Cardiac septum (tissue), 1 donor: ENCODE measurements at regions not wholly inside any gene's neighbourhood (a gene's known extent, or its start where the extent isn't known, plus 50 kb on each side); places are given as distances from the start of the nearest gene placed in this dataset.

Experiments used
- DNase-seq: peaks from one replicate; pipeline ENCODE4 v3.0.0-alpha.2; 2020; ENCODE audit warnings: low spot score
- intact Hi-C: fragments of 100-400 bp; cut with DNase I; formaldehyde crosslinking; loops from one replicate; pipeline ENCODE4 v1.14.0; 2022
- donor health status: DM: no; HTN: no; CAD: no.

DNA sequence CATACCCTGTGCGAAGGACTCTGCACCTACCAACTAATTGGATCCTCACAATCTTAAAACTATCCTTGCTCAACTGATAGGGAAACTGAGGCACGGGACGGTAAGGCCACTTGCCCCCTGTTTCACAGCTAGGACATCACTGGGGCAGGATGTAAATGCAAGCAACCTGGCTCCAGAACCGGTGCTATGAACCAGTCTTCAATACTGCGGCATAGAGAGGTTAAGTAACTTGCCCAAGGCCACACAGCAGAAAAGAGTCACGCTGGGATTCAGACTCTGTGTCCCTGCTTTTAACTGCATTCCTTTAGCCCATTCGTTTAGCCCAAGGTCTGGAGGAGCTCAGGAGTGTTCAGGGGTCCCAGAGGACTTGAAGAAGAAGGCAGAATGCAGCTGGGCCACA lies 76.1 kb downstream of the NCOR2 start:
- DNase-seq, result no peak
- intact Hi-C loops, result no loop called here

DNA sequence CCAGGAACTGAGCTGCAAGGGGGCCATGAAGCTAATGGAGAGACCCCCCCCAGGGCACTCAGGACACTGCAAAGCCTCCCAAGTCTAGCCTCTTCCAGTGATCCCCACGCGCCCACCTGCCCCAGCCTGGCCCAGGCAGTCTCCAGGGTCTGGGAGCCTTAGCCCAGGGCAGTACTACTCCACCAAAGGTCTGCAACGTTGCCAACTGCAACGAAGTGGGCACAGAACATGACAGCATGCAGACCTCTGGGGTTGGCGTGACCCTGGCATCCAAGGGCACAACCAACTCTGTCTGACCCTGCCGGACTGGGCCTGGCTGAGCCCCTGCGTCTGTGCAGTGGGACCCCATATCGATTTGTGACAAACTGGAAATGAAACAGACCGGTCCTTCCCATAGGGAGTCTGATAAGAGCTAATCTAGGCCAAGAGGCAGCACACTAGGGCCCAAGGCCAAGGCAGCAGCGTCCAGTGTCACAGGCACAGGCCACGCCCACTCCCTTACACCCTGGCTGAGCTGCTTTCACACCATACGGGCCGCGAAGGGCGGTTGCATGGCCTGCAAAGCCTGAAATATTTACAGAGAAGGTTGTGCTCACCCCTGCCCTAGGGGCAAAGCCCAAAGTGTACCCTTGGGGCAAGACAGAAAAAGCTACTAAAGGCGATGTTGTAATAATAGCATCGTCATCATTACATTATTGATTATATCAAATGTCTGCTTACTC lies 76.7 kb downstream of the NCOR2 start:
- intact Hi-C loops, result no loop called here
- DNase-seq, result peak; percentile 91

DNA sequence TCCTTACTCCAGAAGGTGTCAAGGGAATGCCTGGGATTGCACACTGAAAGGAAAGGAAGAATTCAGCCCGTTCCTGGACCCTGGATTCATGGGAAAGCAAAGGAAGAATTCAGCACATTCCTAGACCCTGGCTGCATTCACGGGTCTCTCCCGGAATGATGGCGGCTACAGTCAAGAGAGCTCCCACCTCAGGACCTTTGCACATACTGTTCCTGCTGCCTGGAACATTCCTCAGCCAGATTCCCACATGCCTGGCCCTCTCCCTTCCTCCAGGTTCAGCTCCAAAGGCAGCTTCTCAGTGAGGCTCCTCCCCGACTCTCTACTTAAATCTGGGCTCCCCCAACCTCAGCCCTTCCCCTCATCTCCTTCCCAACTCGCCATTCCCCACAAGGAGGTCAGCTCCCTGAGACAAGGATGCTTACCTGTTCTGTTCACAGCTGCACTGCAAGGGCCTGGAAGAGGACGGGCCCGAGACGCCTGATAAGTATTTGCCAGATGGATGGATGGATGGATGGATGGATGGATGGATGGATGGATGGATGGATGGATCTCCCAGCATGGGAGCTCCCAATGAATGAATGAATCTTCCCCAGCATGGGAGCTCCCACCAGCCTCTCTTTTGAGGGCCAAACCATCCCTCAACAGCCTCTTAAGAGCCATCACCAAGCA lies 77.4 kb downstream of the NCOR2 start:
- intact Hi-C loops, result no loop called here
- DNase-seq, result no peak

DNA sequence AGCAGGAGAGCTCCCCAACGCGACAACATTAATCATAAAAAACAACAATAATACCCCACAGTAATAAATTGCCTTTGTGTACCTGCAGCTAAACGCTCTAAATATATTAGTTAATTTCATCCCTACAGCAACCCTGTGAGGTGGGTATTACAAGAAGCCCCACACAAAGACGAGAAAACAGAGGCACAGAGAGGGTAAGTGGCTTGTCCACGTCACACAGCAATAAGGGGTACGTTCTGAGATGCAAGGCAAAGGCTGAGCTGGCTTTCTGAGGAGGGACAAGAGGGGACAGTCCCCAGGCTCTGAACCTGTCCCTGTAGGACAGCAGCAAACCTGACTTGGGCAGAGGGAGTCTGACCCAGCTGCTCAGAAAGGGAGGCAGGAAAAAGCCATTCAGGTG lies 78.2 kb downstream of the NCOR2 start:
- no peak for DNase-seq
- intact Hi-C loops, result no loop called here

DNA sequence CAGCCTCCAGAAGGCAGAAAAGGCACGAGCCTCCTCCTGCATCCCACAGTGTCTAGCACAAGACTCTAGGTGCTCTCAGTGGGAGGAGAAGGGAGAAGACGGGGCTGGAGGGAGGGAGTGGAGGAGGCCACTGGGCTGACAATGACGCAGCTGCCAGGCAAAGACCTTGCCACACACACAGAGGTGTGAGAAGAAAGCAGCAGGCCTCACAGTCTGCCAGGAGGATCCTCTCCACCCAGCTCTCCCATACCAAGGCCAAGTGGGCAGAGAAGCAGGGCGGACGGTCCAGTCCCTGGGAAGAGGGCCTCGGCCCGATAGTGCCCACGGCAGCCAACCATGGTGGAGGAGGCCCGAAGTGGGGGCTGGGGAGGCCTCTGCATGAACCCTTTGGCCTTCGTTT lies 78.9 kb downstream of the NCOR2 start:
- intact Hi-C loops, result no loop called here
- no peak for DNase-seq

DNA sequence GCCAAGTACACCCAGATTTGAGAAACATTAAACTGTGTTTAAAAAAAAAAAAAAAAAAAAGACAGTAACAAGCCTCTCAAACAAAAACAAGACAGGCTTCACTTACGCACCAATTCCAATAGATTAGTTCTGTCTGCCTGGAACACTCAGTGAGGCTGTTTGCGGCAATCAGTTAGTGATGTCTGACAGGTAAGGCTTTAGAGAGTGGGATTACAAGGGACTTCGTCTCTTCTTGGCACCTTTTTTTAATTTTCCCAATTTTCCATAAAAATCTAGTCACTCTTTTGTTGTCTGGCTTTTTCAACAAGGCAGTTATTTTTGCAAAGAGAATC lies 79.6 kb downstream of the NCOR2 start:
- intact Hi-C loops, result no loop called here

DNA sequence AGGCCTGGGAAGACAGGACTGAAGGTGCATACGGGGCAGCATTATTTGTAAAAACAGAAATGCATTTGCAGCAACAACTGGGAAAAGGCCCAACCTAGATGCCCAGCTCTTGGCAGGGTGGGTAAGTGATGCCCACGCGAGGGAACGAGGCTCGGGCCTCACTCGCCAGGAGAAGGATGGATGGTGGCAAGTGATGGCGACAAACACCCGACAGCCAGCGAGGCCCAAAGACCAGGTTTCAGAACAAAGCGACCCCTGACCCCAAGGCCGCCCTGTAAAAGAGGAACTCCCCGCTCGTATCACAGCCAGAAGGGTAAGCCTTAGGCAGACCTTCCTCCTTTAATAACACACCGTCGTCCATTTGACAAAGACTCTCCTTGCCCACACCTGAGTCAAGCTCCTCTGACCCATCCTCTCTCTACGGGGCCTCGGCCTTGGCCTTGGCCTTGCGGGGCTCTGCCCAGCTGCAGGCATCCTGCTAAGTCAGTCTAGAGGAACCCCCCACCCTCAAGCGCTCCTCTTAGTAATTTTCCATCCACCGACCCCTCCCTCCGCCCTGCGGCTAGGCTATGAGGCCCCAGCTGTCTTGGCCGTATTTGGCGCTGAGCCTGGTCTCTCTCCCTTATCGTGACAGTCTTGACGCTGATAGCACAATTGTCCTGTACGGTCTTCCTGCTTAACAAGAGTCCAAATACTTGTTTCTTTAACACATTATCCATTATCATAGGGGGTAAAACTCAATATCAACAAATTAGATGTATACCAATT lies 80.2 kb downstream of the NCOR2 start:
- no peak for DNase-seq
- intact Hi-C loops, result no loop called here

More for the DNA sequence above, 79.6 kb downstream of the NCOR2 start:
- DNase-seq, result no peak

DNA sequence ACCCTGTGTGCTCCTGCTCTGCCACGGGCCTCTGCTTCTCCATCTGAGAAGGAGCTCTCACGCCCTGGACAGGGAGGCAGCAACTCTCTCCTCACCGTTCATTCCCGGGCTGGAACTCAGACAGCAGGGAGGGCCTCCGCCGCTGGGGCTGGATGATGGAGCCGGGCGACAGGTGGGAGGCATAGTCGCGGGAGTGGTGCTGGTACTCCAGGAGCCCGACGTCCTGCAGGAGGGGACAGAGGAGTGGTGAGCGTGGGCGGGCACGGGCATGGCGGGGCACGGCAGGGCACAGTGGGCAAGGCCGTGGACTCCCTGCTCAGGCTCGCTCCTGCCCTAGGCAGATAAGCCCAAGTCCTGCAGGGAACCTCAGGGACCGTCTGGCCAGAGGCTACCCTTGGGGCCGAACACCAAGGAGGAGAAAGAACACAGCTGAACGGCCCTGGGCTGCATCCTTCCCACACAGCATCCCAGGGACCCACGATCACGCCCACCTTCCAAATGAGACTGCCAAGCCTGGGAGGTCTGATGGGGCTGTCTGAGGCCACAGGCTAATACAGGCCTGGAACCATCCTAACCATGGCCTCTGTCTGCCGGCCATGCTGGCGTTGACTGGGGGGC lies 81.0 kb downstream of the NCOR2 start:
- DNase-seq, result no peak
- intact Hi-C loops, result no loop called here

DNA sequence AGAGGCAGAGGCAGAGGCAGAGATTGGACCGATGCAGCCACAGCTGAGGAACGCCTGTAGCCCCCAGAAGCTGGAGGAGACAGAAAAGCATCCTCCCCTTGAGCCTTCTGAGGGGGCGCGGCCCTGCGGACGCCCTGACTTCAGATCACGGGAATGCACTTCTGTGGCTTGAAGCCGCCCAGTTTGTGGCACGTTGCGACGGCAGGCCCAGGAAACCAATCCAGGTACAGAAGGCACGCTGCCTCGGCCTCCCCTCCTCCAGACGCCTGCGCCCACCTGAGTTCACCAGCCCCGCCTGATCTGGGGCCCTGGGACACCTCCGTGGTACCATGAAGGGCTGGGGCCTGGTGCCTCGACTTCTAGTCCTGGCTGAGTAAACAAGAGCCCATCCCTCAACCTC lies 82.0 kb downstream of the NCOR2 start:
- intact Hi-C loops, result no loop called here
- no peak for DNase-seq

DNA sequence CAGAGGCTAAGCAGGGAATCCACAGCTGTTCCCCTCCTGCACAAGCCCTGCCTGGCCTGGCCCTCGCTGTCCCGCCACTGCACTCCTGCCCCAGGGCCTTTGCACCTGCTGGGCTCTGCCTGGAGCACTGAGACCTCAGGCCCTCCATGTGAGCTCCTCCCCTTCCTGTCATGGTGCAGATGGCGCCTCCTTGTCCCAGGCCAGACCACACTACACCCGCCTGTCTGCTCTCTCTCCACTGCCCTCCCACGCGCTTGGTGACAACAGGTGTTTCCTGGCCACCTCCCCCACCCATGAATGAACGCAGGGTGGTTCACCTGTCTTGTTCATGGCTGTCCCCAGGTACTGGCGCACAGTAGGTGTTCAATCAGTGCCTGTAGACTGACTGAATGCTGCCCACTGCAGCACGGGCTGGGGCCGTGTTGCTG lies 82.9 kb downstream of the NCOR2 start:
- no peak for DNase-seq

DNA sequence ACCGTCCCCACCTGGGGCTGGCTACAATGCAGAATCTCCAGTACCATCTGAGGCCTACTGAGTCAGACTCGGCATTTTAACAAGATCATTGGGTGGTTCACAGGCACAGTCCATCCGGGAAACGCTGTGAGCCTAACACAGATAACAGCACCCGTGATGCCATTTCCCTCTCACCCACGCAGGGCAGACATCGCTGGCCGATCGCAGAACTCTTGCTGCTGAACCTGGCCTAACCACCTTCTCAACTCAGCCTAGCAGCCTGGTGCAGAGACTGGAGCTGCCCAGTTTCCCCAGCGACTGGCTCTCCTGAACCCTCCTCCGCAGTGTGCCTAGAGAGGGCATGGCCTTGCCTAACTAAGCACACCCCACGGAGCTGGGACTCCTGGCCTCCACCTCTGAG lies 83.3 kb downstream of the NCOR2 start:
- no peak for DNase-seq
- intact Hi-C loops, result no loop called here

More for the DNA sequence above, 82.9 kb downstream of the NCOR2 start:
- intact Hi-C loops, result no loop called here

DNA sequence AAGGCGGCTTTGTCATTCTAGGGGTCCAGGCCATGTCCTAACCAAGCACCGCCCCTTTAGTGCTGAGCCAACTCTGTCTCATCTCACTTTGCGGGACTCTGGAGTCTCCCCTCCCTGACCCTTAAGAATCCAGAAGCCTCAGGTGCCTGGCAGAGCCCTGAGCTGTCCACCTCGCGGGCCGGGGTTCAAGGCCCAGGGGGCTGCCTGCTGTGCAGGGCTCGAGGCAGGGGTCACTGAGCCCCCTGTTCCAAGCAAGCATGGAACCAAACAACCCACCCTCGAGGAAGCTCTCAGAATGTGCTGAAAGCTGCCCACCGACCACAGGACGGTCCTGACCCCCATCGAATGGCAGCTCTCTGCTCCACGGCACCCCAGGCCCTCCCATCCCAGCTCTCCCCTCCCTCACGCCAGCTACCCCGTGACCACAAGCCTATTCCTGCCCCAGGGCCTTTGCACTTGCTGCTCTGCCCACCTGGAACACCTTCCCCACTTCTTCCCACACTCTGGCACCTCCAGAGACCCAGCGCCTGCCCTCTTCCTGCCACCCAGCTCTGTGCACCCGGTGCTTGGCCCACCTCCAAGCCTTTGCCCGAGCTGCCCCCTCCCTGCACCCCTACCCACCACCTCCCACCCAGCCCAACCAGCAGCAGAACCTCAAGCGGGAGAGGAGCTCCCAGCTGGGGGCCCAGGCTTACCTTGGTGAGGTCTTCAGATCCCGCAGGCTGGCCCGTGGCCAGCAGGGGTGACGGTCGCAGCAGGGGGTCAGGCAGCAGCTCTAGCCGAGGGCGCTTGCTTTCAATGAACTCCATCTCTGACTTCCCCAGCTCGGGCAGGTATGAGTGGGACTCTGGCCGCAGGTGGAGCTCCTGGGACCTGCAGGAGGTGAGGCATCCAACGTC lies 84.3 kb downstream of the NCOR2 start:
- no peak for DNase-seq
- intact Hi-C loops, result no loop called here

DNA sequence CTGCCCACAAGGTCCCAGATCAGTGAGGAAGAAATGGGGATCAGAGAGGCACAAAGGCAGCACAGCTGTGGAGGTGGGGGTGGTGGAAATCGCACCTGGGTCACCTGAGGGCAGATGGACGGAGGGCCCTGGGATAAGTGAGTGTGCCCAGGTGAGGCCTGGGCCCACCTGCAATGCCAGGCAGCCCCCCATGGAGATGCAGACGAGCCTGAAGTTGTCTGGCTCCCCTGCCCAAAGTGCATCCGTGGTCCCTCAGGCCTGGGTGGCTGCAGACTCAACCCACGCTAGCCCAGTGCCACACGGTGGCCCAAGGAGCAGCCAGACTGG lies 84.9 kb downstream of the NCOR2 start:
- intact Hi-C loops, result no loop called here
- no peak for DNase-seq

DNA sequence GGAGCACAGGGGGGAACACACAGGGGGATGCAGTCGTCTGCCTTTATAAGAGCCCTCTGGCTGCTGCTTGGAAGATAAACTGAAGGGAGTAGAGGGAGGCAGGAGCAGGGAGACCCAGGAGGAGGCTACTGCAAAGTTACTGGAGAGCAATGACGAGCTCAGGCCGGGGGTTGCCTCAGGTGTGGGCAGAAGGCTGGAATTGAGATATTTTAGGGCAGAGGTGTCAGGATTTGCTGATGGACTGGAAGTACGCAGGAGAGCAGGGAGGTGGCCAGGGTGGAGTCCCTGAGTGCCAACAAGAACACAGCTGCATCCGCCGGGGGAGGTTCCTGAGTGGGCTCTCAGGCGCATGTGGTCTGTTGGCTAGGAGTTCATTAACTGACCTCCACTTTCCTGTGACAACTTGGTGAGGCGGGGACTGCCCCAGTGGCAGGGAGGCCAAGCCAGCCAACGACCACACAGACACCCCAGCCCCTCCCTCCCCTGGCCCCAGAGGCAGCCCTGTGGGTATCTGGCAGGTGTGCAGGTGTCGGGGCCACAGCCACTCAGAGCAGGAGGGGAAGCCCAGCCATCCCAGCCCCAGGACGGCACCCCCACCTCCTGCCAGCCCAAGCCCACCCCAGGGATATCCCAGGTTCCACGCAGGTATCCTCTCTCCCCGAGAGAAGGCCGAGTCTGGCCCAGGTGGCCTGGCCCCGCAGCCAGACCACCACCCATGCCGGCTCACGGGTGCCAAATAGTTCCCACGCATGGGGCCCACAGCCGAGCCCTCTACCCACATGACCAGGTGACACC lies 85.4 kb downstream of the NCOR2 start:
- intact Hi-C loops, result no loop called here
- DNase-seq, result no peak

DNA sequence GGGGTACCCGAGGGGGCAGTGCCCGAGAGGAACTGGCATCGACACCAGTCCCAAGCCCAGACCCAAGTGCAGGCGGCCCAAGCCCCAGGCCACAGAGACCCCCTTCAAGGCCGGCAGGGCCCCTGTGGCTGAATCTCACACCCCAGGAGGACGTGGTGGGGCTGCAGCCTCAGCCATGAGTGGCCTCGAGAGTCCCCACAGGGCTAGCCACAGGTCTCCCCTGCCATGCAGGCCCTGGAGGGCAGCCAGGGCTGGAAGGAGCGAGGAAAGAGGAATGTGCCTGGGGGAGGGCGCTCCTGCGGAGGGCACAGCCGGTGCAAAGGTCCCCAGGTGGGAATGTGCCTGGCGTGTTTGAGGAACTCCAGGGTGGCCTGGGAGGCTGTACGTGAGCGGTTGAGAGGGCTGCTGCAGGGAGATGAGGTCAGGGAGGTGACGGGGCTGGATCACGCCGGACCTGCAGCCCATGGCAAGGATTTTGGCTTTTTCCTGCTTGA lies 86.1 kb downstream of the NCOR2 start:
- intact Hi-C loops, result no loop called here
- DNase-seq, result no peak

DNA sequence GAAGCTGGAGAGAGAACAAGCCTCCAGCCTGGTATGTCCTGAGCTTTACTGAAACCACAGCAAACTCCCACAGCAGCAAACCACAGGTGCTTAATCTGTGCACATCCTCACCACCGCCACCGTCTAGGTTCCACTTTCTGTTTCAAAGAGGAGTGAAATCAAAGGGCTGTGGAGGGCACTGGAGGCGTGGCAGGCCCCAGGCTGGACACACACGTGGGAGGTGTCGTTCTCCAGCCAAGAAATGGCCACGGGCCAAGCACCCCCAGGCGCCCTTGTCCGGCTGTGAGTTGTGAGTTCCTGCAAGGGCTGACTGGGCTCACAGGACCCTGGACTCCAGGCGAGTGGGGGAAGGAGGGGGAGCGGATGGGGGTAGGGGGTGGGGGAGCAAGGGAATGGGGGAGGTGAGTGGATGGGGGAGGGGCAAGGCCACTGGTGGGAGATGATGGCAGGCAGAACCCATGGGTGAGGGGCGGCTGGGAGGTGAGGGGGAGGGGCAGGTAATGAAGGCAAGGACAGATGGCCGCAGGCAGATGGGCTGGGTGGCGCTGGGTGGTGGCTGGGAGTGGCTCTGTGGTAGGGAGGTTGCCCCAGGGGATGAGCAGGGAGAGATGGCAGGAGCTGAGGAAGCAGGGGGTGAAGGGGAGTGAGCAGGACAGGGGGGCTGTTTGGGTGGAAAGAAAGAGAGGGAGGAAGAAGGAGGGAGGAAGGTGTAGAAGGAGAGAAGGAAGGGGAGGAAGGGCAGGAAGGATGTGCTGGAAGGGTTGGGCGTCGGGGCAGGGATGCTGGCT lies 86.7 kb downstream of the NCOR2 start:
- intact Hi-C loops, result no loop called here
- no peak for DNase-seq

DNA sequence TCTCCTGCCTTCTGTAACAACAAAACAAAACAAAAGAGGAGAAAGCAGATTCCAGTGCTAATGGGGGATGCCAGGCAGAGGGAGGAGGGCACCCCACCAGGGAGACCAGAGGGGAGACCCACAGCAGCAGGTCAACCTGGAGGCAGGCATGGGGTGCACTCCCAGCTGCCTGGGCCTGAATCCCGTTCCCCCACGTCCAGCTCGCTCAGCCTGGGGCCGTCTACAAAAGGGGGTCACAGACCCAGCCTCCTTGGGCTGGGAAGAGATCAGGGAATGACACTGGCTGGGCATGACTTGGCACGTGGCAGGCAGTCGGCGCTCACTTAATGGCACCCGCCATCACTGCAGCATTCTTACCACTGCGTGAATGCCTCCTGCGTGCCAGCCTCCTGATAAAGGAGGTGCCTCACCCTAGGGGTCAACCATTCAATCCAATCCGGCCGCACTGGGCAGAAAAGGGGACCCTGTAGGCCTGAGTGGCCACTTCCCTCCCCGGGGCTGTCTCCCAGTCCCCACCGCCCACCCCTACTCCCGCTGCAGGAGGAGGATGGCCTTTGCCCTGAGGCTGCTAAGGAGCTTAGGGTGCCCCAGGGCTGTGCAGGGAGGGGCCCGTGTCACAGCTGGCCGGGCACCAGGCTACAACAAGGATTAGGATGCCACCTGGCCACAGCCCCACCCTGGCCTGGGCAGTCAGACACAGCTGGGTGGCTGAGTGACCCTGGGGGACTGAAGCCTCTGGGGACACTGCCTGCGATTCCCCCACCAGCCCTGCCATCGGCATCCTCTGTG lies 87.5 kb downstream of the NCOR2 start:
- intact Hi-C loops, result no loop called here

More for the DNA sequence above, 87.5 kb downstream of the NCOR2 start:
- DNase-seq, result no peak
